Smooth muscle cell (in vitro differentiated cells): ENCODE measurements at regions not wholly inside any gene's neighbourhood (a gene's known extent, or its start where the extent isn't known, plus 50 kb on each side); places are given as distances from the start of the nearest gene placed in this dataset.
A peak's percentile ranks its signal among the peaks of the same experiment; 100 is the strongest.

Experiments used
- DNase-seq: peaks from one replicate; lab custom pipeline; 2025; ENCODE audit not compliant: unreplicated experiment; lab: John Stamatoyannopoulos, UW
- H2AFZ ChIP-seq: fragments of 200-600 bp; sonication (generic); 2 replicates; pipeline ENCODE4 v1.6.0; 2016; ENCODE audit warnings: antibody characterized with exemption, low read depth, mild to moderate bottlenecking
- H3F3A ChIP-seq: fragments of 200-600 bp; sonication (generic); 2 replicates; pipeline ENCODE4 v1.6.0; 2017; ENCODE audit warnings: antibody characterized with exemption, low read depth
- H3K27ac ChIP-seq: fragments of 200-600 bp; sonication (generic); 2 replicates; pipeline ENCODE4 v1.5.1; 2016; ENCODE audit warnings: low read depth, mild to moderate bottlenecking
- H3K27me3 ChIP-seq: fragments of 200-600 bp; sonication (generic); 2 replicates; pipeline ENCODE4 v1.6.1; 2016; ENCODE audit warnings: low read depth, mild to moderate bottlenecking
- H3K36me3 ChIP-seq: fragments of 200-600 bp; sonication (generic); 2 replicates; pipeline ENCODE4 v1.5.1; 2016; ENCODE audit warnings: low read depth
- H3K4me1 ChIP-seq: fragments of 200-600 bp; sonication (generic); 2 replicates; pipeline ENCODE4 v1.5.1; 2016; ENCODE audit warnings: low read depth
- H3K4me2 ChIP-seq: fragments of 200-600 bp; sonication (generic); 2 replicates; pipeline ENCODE4 v1.6.0; 2016; ENCODE audit warnings: mild to moderate bottlenecking
- H3K4me3 ChIP-seq: fragments of 200-600 bp; sonication (generic); 2 replicates; pipeline ENCODE4 v1.5.1; 2016; ENCODE audit warnings: mild to moderate bottlenecking
- H3K79me2 ChIP-seq: fragments of 200-600 bp; sonication (generic); 2 replicates; pipeline ENCODE4 v1.6.0; 2016; ENCODE audit warnings: low read depth, mild to moderate bottlenecking
- H3K9ac ChIP-seq: fragments of 200-600 bp; sonication (generic); 2 replicates; pipeline ENCODE4 v1.6.0; 2016; ENCODE audit warnings: low read depth
- H3K9me3 ChIP-seq: fragments of 200-600 bp; sonication (generic); replicated peaks from 2 replicates; pipeline ENCODE4 v1.5.1; 2016; ENCODE audit warnings: low read depth
- H4K20me1 ChIP-seq: fragments of 200-600 bp; sonication (generic); 2 replicates; pipeline ENCODE4 v1.6.0; 2016; ENCODE audit warnings: low read depth
- CTCF ChIP-seq: fragments of 200-600 bp; sonication (generic); IDR thresholded peaks from 2 replicates; pipeline ENCODE4 v1.5.1; 2017; ENCODE audit warnings: borderline replicate concordance, mild to moderate bottlenecking, antibody characterized with exemption; ENCODE audit not compliant: insufficient read depth, poor library complexity, severe bottlenecking
- WGBS: methylation state at CpG from one replicate; pipeline ENCODE4 v1.1.7; 2016; ENCODE audit warnings: low lambda C conversion rate; 5-methylcytosine and 5-hydroxymethylcytosine counted together

GRCh38 chr14:71492346-71492745, 439.9 kb upstream of the RGS6 start:
- Histone ChIP-seq H3K9ac (no peak overlapping the region), H4K20me1 (peaks cover 53% of the 10 kb centered on the region), H3K4me2 (peak overlapping the region; percentile 34), H3K27me3 (no peaks in the 10 kb centered on the region), H3K36me3 (no peaks in the 10 kb centered on the region), H3K9me3 (no peaks in the 10 kb centered on the region), H3K4me1 (peaks cover 11% of the 10 kb centered on the region), H3K79me2 (peaks cover 75% of the 10 kb centered on the region), H3F3A (no peaks in the 10 kb centered on the region), H3K27ac (peak overlapping the region; percentile 35), H3K4me3 (no peak overlapping the region), H2AFZ (no peak overlapping the region)
- no peak for DNase-seq
- no peak for TF ChIP-seq CTCF
- 69% methylated on average over 5 of the region's 5 CpGs for WGBS

GRCh38 chr14:71497645-71498086, 434.6 kb upstream of the RGS6 start:
- no peaks in the 10 kb centered on the region for H3K4me1 ChIP-seq
- H3F3A ChIP-seq, result no peaks in the 10 kb centered on the region
- H3K27ac ChIP-seq, result peak overlapping the region; percentile 22
- no peak overlapping the region for H3K4me3 ChIP-seq
- H4K20me1 ChIP-seq, result peaks cover 74% of the 10 kb centered on the region
- H3K36me3 ChIP-seq, result no peaks in the 10 kb centered on the region
- H3K9ac ChIP-seq, result no peak overlapping the region
- TF ChIP-seq CTCF, result no peak
- WGBS, result 71% methylated on average over 2 of the region's 2 CpGs
- no peak for DNase-seq
- no peaks in the 10 kb centered on the region for H3K27me3 ChIP-seq
- no peak overlapping the region for H2AFZ ChIP-seq
- H3K79me2 ChIP-seq, result peaks cover 94% of the 10 kb centered on the region
- H3K4me2 ChIP-seq, result peak overlapping the region; percentile 34
- H3K9me3 ChIP-seq, result no peaks in the 10 kb centered on the region

GRCh38 chr14:71498212-71498611, 434.0 kb upstream of the RGS6 start:
- H4K20me1 ChIP-seq, result peaks cover 74% of the 10 kb centered on the region
- peaks cover 94% of the 10 kb centered on the region for H3K79me2 ChIP-seq
- no peak for DNase-seq
- H3K4me3 ChIP-seq, result no peak overlapping the region
- H3K9ac ChIP-seq, result no peak overlapping the region
- no peaks in the 10 kb centered on the region for H3K27me3 ChIP-seq
- 46% methylated on average over 1 of the region's 1 CpG for WGBS
- no peaks in the 10 kb centered on the region for H3K4me1 ChIP-seq
- peak overlapping the region; percentile 22 for H3K27ac ChIP-seq
- H3F3A ChIP-seq, result no peaks in the 10 kb centered on the region
- peak overlapping the region; percentile 34 for H3K4me2 ChIP-seq
- TF ChIP-seq CTCF, result no peak
- no peaks in the 10 kb centered on the region for H3K9me3 ChIP-seq
- no peak overlapping the region for H2AFZ ChIP-seq
- no peaks in the 10 kb centered on the region for H3K36me3 ChIP-seq

- H3K27ac ChIP-seq, result peak overlapping the region; percentile 22
- H3K36me3 ChIP-seq, result no peaks in the 10 kb centered on the region
- no peak for DNase-seq
- no peaks in the 10 kb centered on the region for H3K27me3 ChIP-seq
- no peaks in the 10 kb centered on the region for H3F3A ChIP-seq
- no peaks in the 10 kb centered on the region for H3K9me3 ChIP-seq
- no peak overlapping the region for H3K4me3 ChIP-seq
- peak overlapping the region; percentile 34 for H3K4me2 ChIP-seq
- H4K20me1 ChIP-seq, result peaks cover 70% of the 10 kb centered on the region
- no peak overlapping the region for H3K9ac ChIP-seq
- H3K4me1 ChIP-seq, result no peaks in the 10 kb centered on the region
- no peak for TF ChIP-seq CTCF
- peaks cover 94% of the 10 kb centered on the region for H3K79me2 ChIP-seq
- 85% methylated on average over 3 of the region's 3 CpGs for WGBS
- H2AFZ ChIP-seq, result no peak overlapping the region
These were observed 433.2 kb upstream of the RGS6 start for GRCh38 chr14:71499018-71499417.
